AG08396 (cell line): ENCODE measurements at regions not wholly inside any gene's neighbourhood (a gene's known extent, or its start where the extent isn't known, plus 50 kb on each side); places are given as distances from the start of the nearest gene placed in this dataset.

ENCODE experiments used
- DNase-seq: peaks from one replicate; pipeline ENCODE4 v3.0.0; 2012; ENCODE audit warnings: low spot score, mixed read lengths

GRCh38 chr5:74954919-74955318, 88.7 kb upstream of the FAM169A start:
- peak; percentile 26 for DNase-seq

- DNase-seq = peak; percentile 29
These were observed 87.9 kb upstream of the FAM169A start for GRCh38 chr5:74953937-74954720.

GRCh38 chr5:74953554-74953936, 87.4 kb upstream of the FAM169A start:
- DNase-seq = no peak

GRCh38 chr5:74952406-74952805, 86.2 kb upstream of the FAM169A start:
- no peak for DNase-seq

- DNase-seq = no peak
These were observed 85.7 kb upstream of the FAM169A start for GRCh38 chr5:74951865-74952264.

GRCh38 chr5:74950836-74951515, 84.8 kb upstream of the FAM169A start:
- DNase-seq = peak; percentile 17

- DNase-seq = no peak
These were observed 83.8 kb upstream of the FAM169A start for GRCh38 chr5:74949976-74950375.

GRCh38 chr5:74948031-74948546, 81.9 kb upstream of the FAM169A start:
- DNase-seq = no peak

GRCh38 chr5:74946471-74946870, 80.3 kb upstream of the FAM169A start:
- no peak for DNase-seq

GRCh38 chr5:74945561-74946165, 79.5 kb upstream of the FAM169A start:
- DNase-seq = no peak

- no peak for DNase-seq
These were observed 77.7 kb upstream of the FAM169A start for GRCh38 chr5:74943905-74944304.

GRCh38 chr5:74942622-74943286, 76.6 kb upstream of the FAM169A start:
- DNase-seq = no peak

- DNase-seq = no peak
These were observed 74.7 kb upstream of the FAM169A start for GRCh38 chr5:74940782-74941353.

- no peak for DNase-seq
These were observed 72.2 kb upstream of the FAM169A start for GRCh38 chr5:74938250-74938933.

- no peak for DNase-seq
These were observed 69.5 kb upstream of the FAM169A start for GRCh38 chr5:74935752-74936091.

- peak; percentile 52 for DNase-seq
These were observed 69.0 kb upstream of the FAM169A start for GRCh38 chr5:74934949-74935751.

GRCh38 chr5:74927336-74927735, 61.1 kb upstream of the FAM169A start:
- no peak for DNase-seq

- peak; percentile 70 for DNase-seq
These were observed 53.3 kb upstream of the FAM169A start for GRCh38 chr5:74919487-74919886.

GRCh38 chr5:74919041-74919440, 52.9 kb upstream of the FAM169A start:
- no peak for DNase-seq

- no peak for DNase-seq
These were observed 52.1 kb upstream of the FAM169A start for GRCh38 chr5:74918232-74918669.
